ENCODE measurements at regions not wholly inside any gene's neighbourhood (a gene's known extent, or its start where the extent isn't known, plus 50 kb on each side); places are given as distances from the start of the nearest gene placed in this dataset.

DNA sequence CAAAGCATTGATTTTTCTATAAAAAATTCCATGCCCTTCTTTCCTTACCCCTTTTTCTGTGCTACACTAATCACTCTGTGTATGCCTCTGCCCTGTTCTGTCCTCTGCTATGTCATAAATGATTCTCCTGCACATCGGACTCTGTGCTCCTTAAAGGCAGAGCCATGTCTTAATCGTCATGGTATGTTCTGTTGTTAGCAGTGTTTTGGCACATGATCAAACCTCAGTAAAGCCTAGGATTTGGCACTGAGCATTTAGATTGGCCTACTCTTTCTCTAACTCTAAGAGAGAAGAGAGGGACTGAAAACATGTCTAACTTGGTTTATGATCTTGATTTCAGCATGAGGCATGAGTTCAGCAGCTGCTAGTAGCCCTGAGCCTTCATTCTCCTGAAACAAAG, 266.9 kb downstream of the AASDHPPT start:
- TF ChIP-seq GATA2 (IDR thresholded peaks at IDR 0.05; ENCODE audit: low read depth, low read length), result no peak
- no peak for TF ChIP-seq GATA3 (IDR thresholded peaks at IDR 0.05; ENCODE audit: low read depth, low read length)
